ENCODE measurements at regions not wholly inside any gene's neighbourhood (a gene's known extent, or its start where the extent isn't known, plus 50 kb on each side); places are given as distances from the start of the nearest gene placed in this dataset.

DNA sequence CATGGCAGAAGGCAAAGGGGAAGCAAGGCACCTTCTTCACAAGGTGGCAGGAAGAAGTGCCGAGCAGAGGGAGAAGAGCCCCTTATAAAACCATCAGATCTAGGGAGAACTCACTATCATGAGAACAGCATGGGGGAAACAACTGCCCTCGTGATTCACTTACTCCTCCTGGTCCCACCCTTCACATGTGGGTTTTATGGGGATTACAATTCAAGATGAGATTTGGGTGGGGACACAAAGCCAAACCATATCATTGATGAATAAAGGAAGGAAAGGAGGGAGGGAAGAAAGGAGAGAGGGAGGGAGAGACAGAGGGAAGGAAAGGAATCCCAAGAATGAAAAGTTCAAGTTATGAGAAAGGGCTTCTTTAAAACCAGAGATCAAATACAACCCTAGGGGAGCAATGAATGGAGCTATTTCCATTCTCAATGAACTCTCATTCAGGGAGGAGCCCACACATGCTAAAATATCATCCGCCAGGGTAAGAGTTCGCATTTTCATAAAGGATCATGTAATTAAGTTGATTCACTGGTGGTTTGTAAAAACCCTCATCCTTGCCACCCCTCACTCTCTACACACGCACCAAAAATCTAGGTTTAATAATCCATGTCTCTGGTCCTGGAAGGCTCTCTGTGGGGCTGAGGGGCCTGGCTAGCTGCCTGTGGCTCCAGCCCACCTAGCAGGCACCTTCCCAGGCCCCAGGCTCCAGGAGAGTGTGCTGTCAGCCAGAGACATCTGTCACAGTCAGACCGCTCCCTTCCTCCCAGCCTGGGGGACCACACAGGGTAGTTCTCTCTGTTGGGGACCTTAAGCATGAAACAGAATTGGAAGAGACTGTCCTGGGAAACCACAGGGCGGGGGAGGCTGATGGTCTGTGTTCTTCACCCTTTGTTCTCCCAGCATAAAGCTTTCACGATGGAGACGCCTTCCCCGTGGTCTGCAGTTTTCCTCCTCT, 94.0 kb downstream of the CCDC185 start:
- no peak for DNase-seq (ENCODE audit: low spot score)

DNA sequence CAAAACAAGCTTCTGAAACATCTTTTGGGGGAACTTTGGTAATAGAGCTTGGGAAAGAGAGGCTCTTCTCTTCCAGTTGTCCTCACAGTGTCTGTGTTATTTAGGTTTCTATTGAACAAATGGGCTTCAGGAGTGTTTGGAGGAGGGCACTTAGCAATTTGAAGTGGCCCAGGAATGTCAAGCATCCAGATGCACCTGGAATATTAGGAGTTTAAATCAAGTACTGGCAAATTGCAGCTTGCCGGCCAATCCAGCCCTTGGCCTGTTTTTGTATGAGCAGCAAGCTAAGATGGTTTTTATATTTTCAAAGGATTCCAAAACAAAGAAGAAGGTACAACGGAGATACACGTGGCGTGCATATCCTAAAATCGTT, 94.7 kb downstream of the CCDC185 start:
- DNase-seq (ENCODE audit: low spot score), result no peak

DNA sequence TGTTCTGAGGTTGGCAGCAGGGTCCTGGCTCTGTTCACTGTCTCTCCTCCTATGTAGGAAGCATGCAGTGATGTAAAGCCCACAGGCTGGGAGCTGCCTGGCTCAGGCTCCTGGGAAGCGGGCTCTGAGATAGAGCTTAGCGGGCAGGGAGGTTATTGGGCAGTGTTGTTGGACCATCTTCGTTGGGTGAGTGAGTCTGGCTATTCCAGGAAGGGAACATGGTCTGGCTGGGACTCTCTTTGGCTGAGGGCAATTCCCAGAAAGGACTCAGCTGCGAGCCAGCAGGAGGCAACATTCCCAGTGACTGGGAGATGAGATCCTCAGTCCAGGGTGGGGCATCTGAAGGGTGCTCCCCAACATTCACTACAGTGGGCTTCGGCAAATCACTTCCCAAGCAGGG, 96.2 kb downstream of the CCDC185 start:
- no peak for DNase-seq (ENCODE audit: low spot score)

DNA sequence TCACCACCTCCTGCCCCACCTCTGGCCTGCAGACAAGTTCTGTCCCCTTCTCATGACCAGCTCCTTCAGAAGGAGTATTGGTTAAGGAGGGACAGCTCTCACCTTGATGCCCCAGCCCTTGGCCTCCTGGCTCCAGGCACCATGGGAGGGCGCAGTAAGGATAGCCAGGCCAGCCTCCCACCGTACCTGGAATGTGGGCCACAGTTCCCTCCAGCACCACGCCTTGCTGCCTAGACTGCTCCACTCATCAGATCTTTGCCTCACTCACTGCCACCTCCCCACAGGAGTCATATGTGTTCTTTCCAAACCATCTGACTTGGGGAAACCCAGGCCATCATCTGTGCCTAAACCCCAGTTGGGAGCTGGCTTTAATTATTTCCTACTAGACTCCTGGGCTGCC, 97.0 kb downstream of the CCDC185 start:
- DNase-seq (ENCODE audit: low spot score), result no peak
